Activated CD8-positive, alpha-beta T cell treated with anti-CD3 and anti-CD28 coated beads, Interleukin-2, amount 10 ng/mL, durations not matched to agents 7 days and 5 days (primary cell): ENCODE measurements at regions not wholly inside any gene's neighbourhood (a gene's known extent, or its start where the extent isn't known, plus 50 kb on each side); places are given as distances from the start of the nearest gene placed in this dataset.
"Not testable (repeated sequence)": the region's sequence is repeated elsewhere in the genome, so short reads cannot be mapped to it uniquely, and the experiment has no call there.

Experiments used
- ATAC-seq: fragments of 150-1000 bp; cut with Tn5 transposase; one replicate; pipeline ENCODE4 v1.10.0; 2021; ENCODE audit warnings: moderate library complexity
- CTCF ChIA-PET: fragments of 350-600 bp; sonication (Branson Sonifier 250); formaldehyde crosslinking; loops from one replicate; lab custom pipeline; 2021; ENCODE audit warnings: antibody characterized with exemption; lab: Charles Lee
- POLR2A ChIA-PET: fragments of 350-600 bp; sonication (Branson Sonifier 250); formaldehyde crosslinking; loops from one replicate; lab custom pipeline; 2021; ENCODE audit warnings: antibody characterized with exemption; lab: Charles Lee
- DNase-seq: peaks from one replicate; pipeline ENCODE4 v3.0.0-alpha.2; 2020
- H3K27ac Mint-ChIP-seq: one replicate; pipeline ENCODE4 v1.8.0; 2021; ENCODE audit warnings: mild to moderate bottlenecking, mixed read lengths
- H3K27me3 Mint-ChIP-seq: one replicate; pipeline ENCODE4 v1.8.0; 2021; ENCODE audit warnings: low read depth, mixed read lengths
- H3K36me3 Mint-ChIP-seq: one replicate; pipeline ENCODE4 v1.8.0; 2021; ENCODE audit warnings: low read depth, mixed read lengths
- H3K4me1 Mint-ChIP-seq: one replicate; pipeline ENCODE4 v1.8.0; 2021; ENCODE audit warnings: low read depth, mixed read lengths
- H3K4me3 Mint-ChIP-seq: one replicate; pipeline ENCODE4 v1.8.0; 2021; ENCODE audit warnings: mild to moderate bottlenecking, mixed read lengths
- H3K9me3 Mint-ChIP-seq: one replicate; pipeline ENCODE4 v1.8.0; 2022; ENCODE audit warnings: mixed read lengths; ENCODE audit not compliant: insufficient read depth

DNA sequence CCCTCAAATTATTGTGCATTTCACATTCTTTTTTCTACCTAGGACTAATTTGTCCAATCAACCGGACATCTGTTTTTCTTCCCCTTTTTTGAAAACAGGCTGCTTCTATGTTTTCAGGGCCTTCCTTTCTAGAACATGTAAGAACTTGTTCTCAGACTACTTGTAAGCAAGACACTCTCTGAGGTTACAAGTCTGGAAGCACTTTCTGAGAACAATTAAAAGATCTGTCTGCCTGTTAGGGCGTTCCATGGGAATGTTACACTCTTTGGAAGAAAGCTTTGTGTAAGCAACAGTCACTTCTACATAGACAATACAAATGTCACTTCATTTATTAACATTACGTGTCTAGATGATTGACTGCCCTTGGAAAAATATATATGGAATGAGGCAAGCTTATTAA is 50.9 kb upstream of the HSPB3 start:
- Mint-ChIP-seq H3K27me3 (peaks cover 6% of the 10 kb centered on the region), H3K27ac (no peak overlapping the region), H3K9me3 (no peaks in the 10 kb centered on the region), H3K4me1 (no peaks in the 10 kb centered on the region), H3K4me3 (no peak overlapping the region), H3K36me3 (no peaks in the 10 kb centered on the region)
- ATAC-seq (no peak), DNase-seq (no peak)
- CTCF ChIA-PET = interaction anchor here (0.7 to 2.2 kb wide), 3 partner anchors 15 to 437 kb away, joined by 3 to 12 read pairs (median 4); no protein-coding TSS in a partner anchor
- POLR2A ChIA-PET = no interaction called here

GRCh38 chr5:54403885-54404416 is 51.5 kb upstream of the HSPB3 start:
- Mint-ChIP-seq H3K9me3 (no peaks in the 10 kb centered on the region), H3K27ac (no peak overlapping the region), H3K27me3 (peaks cover 6% of the 10 kb centered on the region), H3K36me3 (no peaks in the 10 kb centered on the region), H3K4me1 (no peaks in the 10 kb centered on the region), H3K4me3 (no peak overlapping the region)
- POLR2A ChIA-PET = no interaction called here
- CTCF ChIA-PET = interaction anchor here (0.7 to 2.2 kb wide), 5 partner anchors 16 to 464 kb away, joined by 3 to 12 read pairs (median 3); no protein-coding TSS in a partner anchor
- DNase-seq (no peak), ATAC-seq (no peak)

DNA sequence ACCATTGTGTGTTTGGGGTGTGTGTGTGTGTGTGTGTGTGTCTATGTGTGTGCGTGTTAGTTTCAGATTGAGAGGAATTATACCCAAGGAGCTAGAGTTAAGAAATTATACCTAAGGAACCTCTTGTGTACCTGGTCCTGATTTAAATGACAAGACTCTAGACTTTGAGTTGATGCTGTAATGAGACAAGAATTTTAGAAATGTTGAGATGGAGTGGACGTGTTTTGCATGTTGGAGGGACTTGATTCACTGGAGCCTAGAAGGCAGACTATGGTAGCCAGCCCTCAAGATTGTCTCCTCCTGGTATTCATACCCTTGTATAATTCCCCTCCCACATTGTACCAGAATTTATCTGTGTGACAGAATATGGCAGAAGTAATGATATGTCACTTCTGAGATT is 52.4 kb upstream of the HSPB3 start:
- H3K9me3 Mint-ChIP-seq = no peaks in the 10 kb centered on the region
- DNase-seq (no peak), ATAC-seq (no peak)
- ChIA-PET POLR2A (no interaction called here), CTCF (interaction anchor here (0.9 to 2.2 kb wide), 4 partner anchors 16 to 464 kb away, joined by 3 to 12 read pairs (median 3); no protein-coding TSS in a partner anchor)
- no peaks in the 10 kb centered on the region for H3K4me1 Mint-ChIP-seq
- peaks cover 6% of the 10 kb centered on the region for H3K27me3 Mint-ChIP-seq
- H3K36me3 Mint-ChIP-seq = no peaks in the 10 kb centered on the region
- H3K27ac Mint-ChIP-seq = no peak overlapping the region
- no peak overlapping the region for H3K4me3 Mint-ChIP-seq

DNA sequence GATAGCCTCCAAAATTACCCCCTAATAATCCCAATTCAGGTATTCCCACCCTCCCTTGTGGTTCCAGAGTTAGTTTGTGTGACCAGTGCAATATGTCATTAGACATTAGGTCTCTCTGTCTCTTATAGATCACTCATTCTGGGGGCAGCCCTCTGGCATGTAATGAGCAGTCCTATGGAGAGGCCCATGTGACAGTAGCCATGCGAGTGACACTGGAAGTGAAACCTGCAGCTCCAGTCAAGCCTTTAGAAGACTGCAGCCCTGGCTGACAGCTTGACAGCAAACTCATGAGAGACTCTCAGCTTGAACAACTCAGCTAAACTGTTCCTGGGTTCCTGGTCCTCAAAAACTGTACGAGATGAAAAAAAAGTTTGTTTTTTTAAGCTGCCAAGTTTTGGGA is 54.0 kb upstream of the HSPB3 start:
- H3K27ac Mint-ChIP-seq = no peak overlapping the region
- CTCF ChIA-PET = interaction anchor here (1.0 kb wide), 1 partner anchor 90 kb away, joined by 3 read pairs; no protein-coding TSS in a partner anchor
- no peaks in the 10 kb centered on the region for H3K4me1 Mint-ChIP-seq

GRCh38 chr5:54398191-54398590 is 57.3 kb upstream of the HSPB3 start:
- ATAC-seq = no peak
- CTCF ChIA-PET = no interaction called here

More for the DNA sequence above, 54.0 kb upstream of the HSPB3 start:
- POLR2A ChIA-PET = no interaction called here
- Mint-ChIP-seq H3K9me3 (no peaks in the 10 kb centered on the region), H3K4me3 (no peak overlapping the region), H3K27me3 (peaks cover 6% of the 10 kb centered on the region), H3K36me3 (no peaks in the 10 kb centered on the region)
- ATAC-seq (no peak), DNase-seq (no peak)

GRCh38 chr5:54397420-54397819 is 58.1 kb upstream of the HSPB3 start:
- H3K27ac Mint-ChIP-seq = no peak overlapping the region
- CTCF ChIA-PET = no interaction called here
- H3K4me1 Mint-ChIP-seq = no peaks in the 10 kb centered on the region
- no peaks in the 10 kb centered on the region for H3K27me3 Mint-ChIP-seq
- POLR2A ChIA-PET = no interaction called here
- ATAC-seq (no peak), DNase-seq (no peak)
- H3K36me3 Mint-ChIP-seq = no peaks in the 10 kb centered on the region
- H3K9me3 Mint-ChIP-seq = no peaks in the 10 kb centered on the region
- H3K4me3 Mint-ChIP-seq = no peak overlapping the region

More at GRCh38 chr5:54398191-54398590, 57.3 kb upstream of the HSPB3 start:
- DNase-seq = no peak
- H3K27me3 Mint-ChIP-seq = peaks cover 3% of the 10 kb centered on the region
- H3K27ac Mint-ChIP-seq = no peak overlapping the region
- POLR2A ChIA-PET = no interaction called here
- no peak overlapping the region for H3K4me3 Mint-ChIP-seq
- H3K9me3 Mint-ChIP-seq = no peaks in the 10 kb centered on the region
- no peaks in the 10 kb centered on the region for H3K4me1 Mint-ChIP-seq
- no peaks in the 10 kb centered on the region for H3K36me3 Mint-ChIP-seq

- H3K4me3 Mint-ChIP-seq, DNase-seq, H3K36me3 Mint-ChIP-seq, H3K27me3 Mint-ChIP-seq, ATAC-seq, H3K27ac Mint-ChIP-seq, H3K9me3 Mint-ChIP-seq, POLR2A ChIA-PET, H3K4me1 Mint-ChIP-seq: not testable (repeated sequence)
- CTCF ChIA-PET = interaction anchor here (1.3 kb wide), 1 partner anchor 149 kb away, joined by 5 read pairs; no protein-coding TSS in a partner anchor
These were observed 62.5 kb upstream of the HSPB3 start for GRCh38 chr5:54393007-54393406.

GRCh38 chr5:54390539-54391031 is 64.9 kb upstream of the HSPB3 start:
- peaks cover 5% of the 10 kb centered on the region for H3K9me3 Mint-ChIP-seq
- no peaks in the 10 kb centered on the region for H3K4me1 Mint-ChIP-seq
- no peak overlapping the region for H3K4me3 Mint-ChIP-seq
- ChIA-PET POLR2A (no interaction called here), CTCF (no interaction called here)
- no peak for DNase-seq
- no peak overlapping the region for H3K27ac Mint-ChIP-seq
- no peaks in the 10 kb centered on the region for H3K27me3 Mint-ChIP-seq
- H3K36me3 Mint-ChIP-seq = no peaks in the 10 kb centered on the region
- no peak for ATAC-seq

GRCh38 chr5:54390015-54390414 is 65.5 kb upstream of the HSPB3 start:
- H3K9me3 Mint-ChIP-seq = peaks cover 5% of the 10 kb centered on the region
- no peak overlapping the region for H3K4me3 Mint-ChIP-seq
- H3K36me3 Mint-ChIP-seq = no peaks in the 10 kb centered on the region
- H3K27me3 Mint-ChIP-seq = no peaks in the 10 kb centered on the region
- DNase-seq = no peak
- CTCF ChIA-PET = no interaction called here
- no peaks in the 10 kb centered on the region for H3K4me1 Mint-ChIP-seq
- ATAC-seq = no peak
- POLR2A ChIA-PET = no interaction called here
- no peak overlapping the region for H3K27ac Mint-ChIP-seq

GRCh38 chr5:54389399-54389798 is 66.1 kb upstream of the HSPB3 start:
- H3K27me3 Mint-ChIP-seq, POLR2A ChIA-PET, CTCF ChIA-PET, H3K27ac Mint-ChIP-seq, DNase-seq, ATAC-seq, H3K4me1 Mint-ChIP-seq, H3K9me3 Mint-ChIP-seq, H3K4me3 Mint-ChIP-seq, H3K36me3 Mint-ChIP-seq: not testable (repeated sequence)

GRCh38 chr5:54388811-54389210 is 66.7 kb upstream of the HSPB3 start:
- Mint-ChIP-seq H3K27ac (no peak overlapping the region), H3K4me3 (no peak overlapping the region), H3K9me3 (peaks cover 5% of the 10 kb centered on the region), H3K27me3 (peaks cover 2% of the 10 kb centered on the region), H3K4me1 (no peaks in the 10 kb centered on the region), H3K36me3 (no peaks in the 10 kb centered on the region)
- no peak for DNase-seq
- CTCF ChIA-PET = no interaction called here
- ATAC-seq = no peak
- POLR2A ChIA-PET = no interaction called here

- Mint-ChIP-seq H3K4me3 (no peak overlapping the region), H3K36me3 (no peaks in the 10 kb centered on the region), H3K27ac (no peak overlapping the region), H3K4me1 (no peaks in the 10 kb centered on the region), H3K9me3 (peaks cover 5% of the 10 kb centered on the region), H3K27me3 (peaks cover 2% of the 10 kb centered on the region)
- POLR2A ChIA-PET = no interaction called here
- DNase-seq (no peak), ATAC-seq (no peak)
- CTCF ChIA-PET = interaction anchor here (1.2 kb wide), 1 partner anchor 31 kb away, joined by 3 read pairs; no protein-coding TSS in a partner anchor
These were observed 67.1 kb upstream of the HSPB3 start for GRCh38 chr5:54388409-54388808.
